GM23248 (cell line): ENCODE measurements at regions not wholly inside any gene's neighbourhood (a gene's known extent, or its start where the extent isn't known, plus 50 kb on each side); places are given as distances from the start of the nearest gene placed in this dataset.

Experiments used
- DNase-seq: peaks from one replicate; pipeline ENCODE4 v3.0.0-alpha.2; 2015
- H2AFZ ChIP-seq: fragments of 200-600 bp; sonication (generic); 2 replicates; pipeline ENCODE4 v1.6.1; 2016; ENCODE audit warnings: antibody characterized with exemption
- H3F3A ChIP-seq: fragments of 200-600 bp; sonication (generic); 2 replicates; pipeline ENCODE4 v1.6.1; 2016; ENCODE audit warnings: mild to moderate bottlenecking, antibody characterized with exemption, mixed run types; ENCODE audit not compliant: insufficient read depth
- H3K27ac ChIP-seq: fragments of 200-600 bp; sonication (generic); 2 replicates; pipeline ENCODE4 v1.5.1; 2016; ENCODE audit warnings: mild to moderate bottlenecking
- H3K27me3 ChIP-seq: fragments of 200-600 bp; sonication (generic); replicated peaks from 2 replicates; pipeline ENCODE4 v1.6.1; 2016; ENCODE audit warnings: mild to moderate bottlenecking; ENCODE audit not compliant: insufficient read depth
- H3K36me3 ChIP-seq: fragments of 200-600 bp; sonication (generic); 2 replicates; pipeline ENCODE4 v1.6.1; 2016; ENCODE audit warnings: low read depth, mild to moderate bottlenecking
- H3K4me1 ChIP-seq: fragments of 200-600 bp; sonication (generic); 2 replicates; pipeline ENCODE4 v1.6.1; 2016; ENCODE audit warnings: mild to moderate bottlenecking; ENCODE audit not compliant: insufficient read depth
- H3K4me2 ChIP-seq: fragments of 200-600 bp; sonication (generic); one replicate; pipeline ENCODE4 v1.6.1; 2016; ENCODE audit warnings: mild to moderate bottlenecking; ENCODE audit not compliant: unreplicated experiment
- H3K4me3 ChIP-seq: fragments of 200-600 bp; sonication (generic); 2 replicates; pipeline ENCODE4 v1.5.1; 2016; ENCODE audit warnings: mild to moderate bottlenecking
- H3K79me2 ChIP-seq: fragments of 200-600 bp; sonication (generic); 2 replicates; pipeline ENCODE4 v1.6.1; 2016; ENCODE audit warnings: mild to moderate bottlenecking; ENCODE audit not compliant: insufficient read depth
- H3K9ac ChIP-seq: fragments of 200-600 bp; sonication (generic); 2 replicates; pipeline ENCODE4 v1.6.1; 2016; ENCODE audit warnings: mild to moderate bottlenecking
- H3K9me2 ChIP-seq: fragments of 200-600 bp; sonication (generic); 2 replicates; pipeline ENCODE4 v1.6.1; 2016; ENCODE audit warnings: mixed run types, mild to moderate bottlenecking, moderate library complexity; ENCODE audit not compliant: insufficient read depth
- H3K9me3 ChIP-seq: fragments of 200-600 bp; sonication (generic); one replicate; pipeline ENCODE4 v1.6.1; 2017; ENCODE audit warnings: low read depth
- H4K20me1 ChIP-seq: fragments of 200-600 bp; sonication (generic); 2 replicates; pipeline ENCODE4 v1.6.0; 2016; ENCODE audit not compliant: insufficient read depth
- EZH2 ChIP-seq: fragments of 200-600 bp; sonication (generic); IDR thresholded peaks from 2 replicates; pipeline ENCODE4 v1.6.1; 2018; ENCODE audit warnings: antibody characterized with exemption, mild to moderate bottlenecking; ENCODE audit not compliant: insufficient read depth, poor library complexity, severe bottlenecking
- EZH2phosphoT487 ChIP-seq: fragments of 200-600 bp; sonication (generic); IDR thresholded peaks from 2 replicates; pipeline ENCODE4 v1.6.1; 2018; ENCODE audit warnings: antibody characterized with exemption, moderate library complexity, mild to moderate bottlenecking, low read depth; ENCODE audit not compliant: insufficient read depth
- WGBS, 2 experiments: methylation state at CpG; one replicate each; pipeline ENCODE4 v1.1.6; 2015 to 2017; ENCODE audit warnings: low lambda C conversion rate in 2 of 2, low coverage in 1 of 2; ENCODE audit errors: missing lambda C conversion rate in 2 of 2; 5-methylcytosine and 5-hydroxymethylcytosine counted together
- in situ Hi-C: fragments of 300-500 bp; cut with MboI; formaldehyde crosslinking; loops from 2 replicates; pipeline ENCODE4 v1.15.0; 2020

GRCh38 chr3:195008816-195009215 lies 262.1 kb downstream of the XXYLT1 start:
- no peak overlapping the region for H3K27ac ChIP-seq
- DNase-seq = no peak
- in situ Hi-C loops = no loop called here
- peaks cover 19% of the 10 kb centered on the region; the same call in 1 of the 2 replicates for H3K27me3 ChIP-seq
- no peaks in the 10 kb centered on the region for H4K20me1 ChIP-seq
- no peaks in the 10 kb centered on the region for H3K36me3 ChIP-seq
- TF ChIP-seq EZH2phosphoT487 = no peak
- no peak for TF ChIP-seq EZH2
- WGBS, 2 experiments = 39 to 43% methylated on average over 6 of the region's 6 CpGs
- H3F3A ChIP-seq = no peaks in the 10 kb centered on the region
- no peak overlapping the region for H2AFZ ChIP-seq
- no peaks in the 10 kb centered on the region for H3K9me2 ChIP-seq
- no peak overlapping the region for H3K4me2 ChIP-seq
- H3K4me3 ChIP-seq = no peak overlapping the region
- no peaks in the 10 kb centered on the region for H3K9me3 ChIP-seq
- H3K9ac ChIP-seq = no peak overlapping the region
- no peaks in the 10 kb centered on the region for H3K4me1 ChIP-seq
- no peaks in the 10 kb centered on the region for H3K79me2 ChIP-seq

- Histone ChIP-seq H3K36me3 (no peaks in the 10 kb centered on the region), H3K9ac (no peak overlapping the region), H3K9me3 (no peaks in the 10 kb centered on the region), H3K4me1 (no peaks in the 10 kb centered on the region), H3F3A (no peaks in the 10 kb centered on the region), H2AFZ (no peak overlapping the region), H3K4me3 (no peak overlapping the region), H3K27me3 (peaks cover 18% of the 10 kb centered on the region; the same call in 1 of the 2 replicates), H3K9me2 (no peaks in the 10 kb centered on the region), H3K79me2 (no peaks in the 10 kb centered on the region), H4K20me1 (no peaks in the 10 kb centered on the region), H3K27ac (no peak overlapping the region), H3K4me2 (no peak overlapping the region)
- 66 to 72% methylated on average over 9 of the region's 9 CpGs for WGBS, 2 experiments
- in situ Hi-C loops = no loop called here
- TF ChIP-seq EZH2 = no peak
- no peak for TF ChIP-seq EZH2phosphoT487
- DNase-seq = no peak
Measured at GRCh38 chr3:195009616-195010015, 261.3 kb downstream of the XXYLT1 start.

- Histone ChIP-seq H3K79me2 (no peaks in the 10 kb centered on the region), H3K9ac (no peak overlapping the region), H2AFZ (no peak overlapping the region), H4K20me1 (no peaks in the 10 kb centered on the region), H3K4me2 (no peak overlapping the region), H3K27me3 (peaks cover 8% of the 10 kb centered on the region; the same call in 1 of the 2 replicates), H3K4me3 (no peak overlapping the region), H3F3A (no peaks in the 10 kb centered on the region), H3K4me1 (no peaks in the 10 kb centered on the region), H3K9me2 (no peaks in the 10 kb centered on the region), H3K36me3 (no peaks in the 10 kb centered on the region), H3K27ac (no peak overlapping the region), H3K9me3 (no peaks in the 10 kb centered on the region)
- 65 to 67% methylated on average over 10 of the region's 10 CpGs for WGBS, 2 experiments
- in situ Hi-C loops = no loop called here
- TF ChIP-seq EZH2 = no peak
- no peak for TF ChIP-seq EZH2phosphoT487
- no peak for DNase-seq
Measured at GRCh38 chr3:195010551-195011100, 260.3 kb downstream of the XXYLT1 start.

- Histone ChIP-seq H3K36me3 (no peaks in the 10 kb centered on the region), H2AFZ (no peak overlapping the region), H3K79me2 (no peaks in the 10 kb centered on the region), H3K4me3 (no peak overlapping the region), H3K9ac (no peak overlapping the region), H3K9me3 (no peaks in the 10 kb centered on the region), H3K4me1 (no peaks in the 10 kb centered on the region), H3K4me2 (no peak overlapping the region), H4K20me1 (no peaks in the 10 kb centered on the region), H3K27ac (no peak overlapping the region), H3K27me3 (peaks cover 9% of the 10 kb centered on the region; the same call in 1 of the 2 replicates), H3K9me2 (no peaks in the 10 kb centered on the region), H3F3A (no peaks in the 10 kb centered on the region)
- no peak for DNase-seq
- TF ChIP-seq EZH2phosphoT487 = no peak
- no peak for TF ChIP-seq EZH2
- in situ Hi-C loops = no loop called here
- WGBS, 2 experiments = 61 to 66% methylated on average over 6 of the region's 6 CpGs
Measured at GRCh38 chr3:195011231-195011834, 259.6 kb downstream of the XXYLT1 start.

GRCh38 chr3:195012100-195012499 lies 258.9 kb downstream of the XXYLT1 start:
- H4K20me1 ChIP-seq = no peaks in the 10 kb centered on the region
- in situ Hi-C loops = no loop called here
- no peaks in the 10 kb centered on the region for H3K9me3 ChIP-seq
- no peaks in the 10 kb centered on the region for H3K36me3 ChIP-seq
- no peak overlapping the region for H3K4me2 ChIP-seq
- 25 to 36% methylated on average over 4 of the region's 4 CpGs for WGBS, 2 experiments
- H3K9me2 ChIP-seq = no peaks in the 10 kb centered on the region
- no peaks in the 10 kb centered on the region for H3K79me2 ChIP-seq
- H3K9ac ChIP-seq = no peak overlapping the region
- TF ChIP-seq EZH2 (no peak), EZH2phosphoT487 (no peak)
- H2AFZ ChIP-seq = no peak overlapping the region
- no peak overlapping the region for H3K4me3 ChIP-seq
- DNase-seq = no peak
- H3K27me3 ChIP-seq = peaks cover 11% of the 10 kb centered on the region
- H3F3A ChIP-seq = no peaks in the 10 kb centered on the region
- H3K4me1 ChIP-seq = no peaks in the 10 kb centered on the region
- H3K27ac ChIP-seq = no peak overlapping the region
